Heart left ventricle (tissue), 13 donors: ENCODE measurements at regions not wholly inside any gene's neighbourhood (a gene's known extent, or its start where the extent isn't known, plus 50 kb on each side); places are given as distances from the start of the nearest gene placed in this dataset.

ENCODE experiments used
- CTCF ChIP-seq, 12 donors: fragments of 200-600 bp; sonication (generic) in 4 of 12; IDR thresholded peaks; one replicate each; pipeline versions ENCODE4 v1.5.0 to v1.8.0; 2018 to 2022; ENCODE audit warnings: antibody characterized with exemption in 12 of 12, mild to moderate bottlenecking in 5 of 12
- POLR2A ChIP-seq, 2 donors: fragments of 450-650 bp; IDR thresholded peaks; one replicate each; pipeline ENCODE4 v1.6.1; 2017; ENCODE audit warnings: antibody characterized with exemption in 2 of 2, mild to moderate bottlenecking in 2 of 2, moderate library complexity in 2 of 2
- donor health status: ischemic (EF 13 %, LVEDD 7.1; RV severe dilation, severe dysfunction).
- donor health status: DM: no; HTN: yes; CAD: no.
- donor health status: DM: no; HTN: no; CAD: no.
- donor health status: ischemic (EF 25% LVEDD 6.9; RV normal size, moderate dysfunction).
- donor health status: ischemic (EF 25% LVEDD 5.7; RV mildly dilated, moderate dysfunction).
- donor health status: ischemic (EF 35%, LVEDD 5.7; RV mildly dilated, moderate dysfunction).
- donor health status: nonischemic (EF 11% LVEDD 7.7; RV severe dilation, severe dysfunction).
- donor health status: DM: yes; HTN: yes; CAD: no.
- donor health status: PGD.
- donor health status: ischemic (EF 29% LVEDD 5.4; RV normal size, mild dysfunction).
- donor health status: nonischemic (EF 23%, LVEDD 6.1; RV moderate dilation, normal function).

- TF ChIP-seq CTCF (IDR thresholded peaks at IDR 0.05) = no peak
- no peak for TF ChIP-seq POLR2A (IDR thresholded peaks at IDR 0.05)
These were observed 1365.9 kb upstream of the SLC39A10 start for GRCh38 chr2:194291104-194291503.
